WTC11 (cell line): ENCODE measurements at regions not wholly inside any gene's neighbourhood (a gene's known extent, or its start where the extent isn't known, plus 50 kb on each side); places are given as distances from the start of the nearest gene placed in this dataset.

ENCODE experiments used
- ATAC-seq: fragments of 200-7000 bp; cut with Tn5 transposase; 2 replicates; pipeline ENCODE4 v1.10.0; 2021; ENCODE audit warnings: mild to moderate bottlenecking, moderate library complexity
- CTCF ChIA-PET: fragments of 300-600 bp; sonication (Branson Sonifier 250); formaldehyde crosslinking; loops from one replicate; lab custom pipeline; 2021; ENCODE audit warnings: antibody characterized with exemption; lab: Charles Lee
- POLR2A ChIA-PET: fragments of 350-600 bp; sonication (Branson Sonifier 250); formaldehyde crosslinking; loops from one replicate; lab custom pipeline; 2021; ENCODE audit warnings: antibody characterized with exemption; lab: Charles Lee
- DNase-seq: peaks from one replicate; pipeline ENCODE4 v3.0.0; 2021; ENCODE audit warnings: low spot score
- H3K27ac Mint-ChIP-seq: 2 replicates; pipeline ENCODE4 v1.8.0; 2021; ENCODE audit warnings: mixed read lengths
- H3K27me3 Mint-ChIP-seq: 2 replicates; pipeline ENCODE4 v1.8.0; 2021; ENCODE audit warnings: low read depth, mild to moderate bottlenecking, moderate library complexity, mixed read lengths
- H3K36me3 Mint-ChIP-seq: 2 replicates; pipeline ENCODE4 v1.8.0; 2021; ENCODE audit warnings: mixed read lengths
- H3K4me1 Mint-ChIP-seq: 2 replicates; pipeline ENCODE4 v1.8.0; 2022; ENCODE audit warnings: mixed read lengths
- H3K4me3 Mint-ChIP-seq: 2 replicates; pipeline ENCODE4 v1.8.0; 2021; ENCODE audit warnings: mild to moderate bottlenecking, moderate library complexity, mixed read lengths
- H3K9me3 Mint-ChIP-seq: 2 replicates; pipeline ENCODE4 v1.8.0; 2021; ENCODE audit warnings: mixed read lengths
- AFF4 ChIP-seq: sonication (generic); formaldehyde crosslinking; IDR thresholded peaks from 2 replicates; pipeline ENCODE4 v1.8.1; 2023; ENCODE audit warnings: mild to moderate bottlenecking, missing genetic modification reagents, borderline replicate concordance
- AR ChIP-seq: fragments of 250-450 bp; sonication (Bioruptor Pico); IDR thresholded peaks from 2 replicates; pipeline ENCODE4 v1.9.0; 2021; ENCODE audit warnings: mild to moderate bottlenecking
- E2F5 ChIP-seq: sonication (generic); formaldehyde crosslinking; IDR thresholded peaks from 2 replicates; pipeline ENCODE4 v1.8.1; 2022; ENCODE audit warnings: mild to moderate bottlenecking, moderate library complexity, missing genetic modification reagents
- EMX1 ChIP-seq: fragments of 250-450 bp; sonication (Bioruptor Pico); IDR thresholded peaks from 2 replicates; pipeline ENCODE4 v1.8.0; 2021; ENCODE audit warnings: mild to moderate bottlenecking
- GRHL2 ChIP-seq: fragments of 250-450 bp; sonication (Bioruptor Pico); IDR thresholded peaks from 2 replicates; pipeline ENCODE4 v1.8.0; 2022; ENCODE audit warnings: mild to moderate bottlenecking, moderate library complexity; ENCODE audit not compliant: insufficient replicate concordance, severe bottlenecking
- GTF2I ChIP-seq: fragments of 250-450 bp; sonication (Bioruptor Pico); conservative IDR thresholded peaks from 2 replicates; pipeline ENCODE4 v1.4.0; 2021; ENCODE audit warnings: mild to moderate bottlenecking
- HMGXB4 ChIP-seq: sonication (generic); formaldehyde crosslinking; IDR thresholded peaks from 2 replicates; pipeline ENCODE4 v1.8.1; 2023; ENCODE audit warnings: mild to moderate bottlenecking, moderate library complexity, missing genetic modification reagents
- MXD4 ChIP-seq: fragments of 250-450 bp; sonication (Bioruptor Pico); IDR thresholded peaks from 2 replicates; pipeline ENCODE4 v1.8.0; 2021; ENCODE audit warnings: mild to moderate bottlenecking, moderate library complexity, borderline replicate concordance
- NFYB ChIP-seq: sonication (generic); formaldehyde crosslinking; conservative IDR thresholded peaks from 2 replicates; pipeline ENCODE4 v1.8.0; 2022; ENCODE audit warnings: low read depth, missing genetic modification reagents
- PREB ChIP-seq: sonication (generic); formaldehyde crosslinking; IDR thresholded peaks from 2 replicates; pipeline ENCODE4 v1.8.1; 2022; ENCODE audit warnings: mild to moderate bottlenecking, missing genetic modification reagents, moderate library complexity, borderline replicate concordance
- PRRX2 ChIP-seq: fragments of 250-450 bp; sonication (Bioruptor Pico); IDR thresholded peaks from 2 replicates; pipeline ENCODE4 v1.8.0; 2021; ENCODE audit warnings: mild to moderate bottlenecking
- SMAD3 ChIP-seq: sonication (generic); formaldehyde crosslinking; IDR thresholded peaks from 2 replicates; pipeline ENCODE4 v1.8.0; 2022; ENCODE audit warnings: missing genetic modification reagents, mild to moderate bottlenecking, borderline replicate concordance
- TEAD1 ChIP-seq: sonication (generic); formaldehyde crosslinking; IDR thresholded peaks from 2 replicates; pipeline ENCODE4 v1.8.0; 2022; ENCODE audit warnings: mild to moderate bottlenecking, missing genetic modification reagents
- ZBTB21 ChIP-seq: sonication (generic); formaldehyde crosslinking; IDR thresholded peaks from 2 replicates; pipeline ENCODE4 v1.8.1; 2023; ENCODE audit warnings: mild to moderate bottlenecking, missing genetic modification reagents, borderline replicate concordance
- ZBTB43 ChIP-seq: sonication (generic); formaldehyde crosslinking; IDR thresholded peaks from 2 replicates; pipeline ENCODE4 v1.8.1; 2023; ENCODE audit warnings: mild to moderate bottlenecking, missing genetic modification reagents
- ZMAT4 ChIP-seq: fragments of 250-450 bp; sonication (Bioruptor Pico); IDR thresholded peaks from 2 replicates; pipeline ENCODE4 v1.9.0; 2021; ENCODE audit warnings: mild to moderate bottlenecking
- ZNF232 ChIP-seq: sonication (generic); formaldehyde crosslinking; IDR thresholded peaks from 2 replicates; pipeline ENCODE4 v1.8.0; 2022; ENCODE audit warnings: mild to moderate bottlenecking, missing genetic modification reagents
- ZNF263 ChIP-seq: sonication (generic); formaldehyde crosslinking; IDR thresholded peaks from 2 replicates; pipeline ENCODE4 v1.8.1; 2022; ENCODE audit warnings: low read depth, mild to moderate bottlenecking, moderate library complexity, missing genetic modification reagents
- ZNF396 ChIP-seq: fragments of 250-450 bp; sonication (Bioruptor Pico); IDR thresholded peaks from 2 replicates; pipeline ENCODE4 v1.8.0; 2021; ENCODE audit warnings: mild to moderate bottlenecking, moderate library complexity, borderline replicate concordance
- ZNF512 ChIP-seq: sonication (generic); formaldehyde crosslinking; IDR thresholded peaks from 2 replicates; pipeline ENCODE4 v1.8.1; 2022; ENCODE audit warnings: missing genetic modification reagents, borderline replicate concordance

GRCh38 chr3:124372775-124373174 is 357.5 kb upstream of the UMPS start (continued):
- TF ChIP-seq AFF4 (CRISPR knock-in tag) (no peak), NFYB (CRISPR knock-in tag) (no peak), GTF2I (CRISPR knock-in tag) (no peak), ZNF512 (CRISPR knock-in tag) (no peak), EMX1 (CRISPR knock-in tag) (no peak), MXD4 (no peak), HMGXB4 (no peak)

- ATAC-seq (no peak), DNase-seq (no peak)
- Mint-ChIP-seq H3K4me3 (no peak overlapping the region), H3K9me3 (peaks cover 31% of the 10 kb centered on the region), H3K27ac (no peak overlapping the region; the same call in 1 of the 2 replicates), H3K4me1 (peaks cover 20% of the 10 kb centered on the region), H3K36me3 (peaks cover 16% of the 10 kb centered on the region), H3K27me3 (no peaks in the 10 kb centered on the region; the same call in 1 of the 2 replicates)
- ChIA-PET CTCF (interaction anchor here (1.0 to 1.1 kb wide), 2 partner anchors 18 to 114 kb away, joined by 3 to 4 read pairs; no protein-coding TSS in a partner anchor), POLR2A (no interaction called here)
- TF ChIP-seq ZNF232 (CRISPR knock-in tag) (no peak), PREB (no peak), SMAD3 (no peak), E2F5 (CRISPR knock-in tag) (no peak), HMGXB4 (no peak), ZBTB43 (no peak), ZNF263 (CRISPR knock-in tag) (no peak), GRHL2 (CRISPR knock-in tag) (no peak), TEAD1 (CRISPR knock-in tag) (no peak), PRRX2 (CRISPR knock-in tag) (no peak), ZNF396 (CRISPR knock-in tag) (no peak), ZMAT4 (CRISPR knock-in tag) (no peak), AR (CRISPR knock-in tag) (no peak), ZBTB21 (CRISPR knock-in tag) (no peak)
These were observed 356.7 kb upstream of the UMPS start for GRCh38 chr3:124373524-124373923.
